K562 (cell line): ENCODE measurements at regions not wholly inside any gene's neighbourhood (a gene's known extent, or its start where the extent isn't known, plus 50 kb on each side); places are given as distances from the start of the nearest gene placed in this dataset.

Experiments
- CTCF ChIP-seq, 3 experiments: IDR thresholded peaks in 2 of 3; conservative IDR thresholded peaks in 1 of 3; 2 replicates each; pipeline ENCODE4 v1.5.1; 2011 to 2012; ENCODE audit warnings: low read length in 3 of 3, mild to moderate bottlenecking in 3 of 3, control low read depth in 2 of 3, improper control_type of control experiment in 1 of 3, inconsistent platforms in 1 of 3, low read depth in 1 of 3, mixed read lengths in 1 of 3, moderate library complexity in 1 of 3; ENCODE audit not compliant: insufficient read depth in 2 of 3
- FOXP4 ChIP-seq: sonication (generic); formaldehyde crosslinking; IDR thresholded peaks from 2 replicates; pipeline ENCODE4 v1.8.0; 2022; ENCODE audit warnings: mild to moderate bottlenecking, missing genetic modification reagents, borderline replicate concordance
- HIVEP1 ChIP-seq: fragments of 250-450 bp; sonication (Bioruptor Pico); IDR thresholded peaks from 2 replicates; pipeline ENCODE4 v1.4.0; 2020; ENCODE audit warnings: mild to moderate bottlenecking
- KLF10 ChIP-seq: fragments of 250-450 bp; sonication (Bioruptor Pico); IDR thresholded peaks from 2 replicates; pipeline ENCODE4 v1.6.1; 2021; ENCODE audit warnings: matching md5 sums
- SMAD3 ChIP-seq: fragments of 450-650 bp; formaldehyde crosslinking; conservative IDR thresholded peaks from 2 replicates; pipeline ENCODE4 v1.4.0; 2020; ENCODE audit warnings: mild to moderate bottlenecking
- YY1 ChIP-seq, 3 experiments: IDR thresholded peaks; 2 replicates each; pipeline ENCODE4 v1.6.1; 2011; ENCODE audit warnings: low read length in 2 of 3, mild to moderate bottlenecking in 2 of 3, moderate library complexity in 2 of 3, borderline replicate concordance in 1 of 3, control low read depth in 1 of 3, low read depth in 1 of 3; ENCODE audit not compliant: insufficient read depth in 3 of 3, insufficient replicate concordance in 2 of 3, control insufficient read depth in 1 of 3, insufficient read length in 1 of 3; ENCODE audit errors: extremely low read depth in 1 of 3
- ZNF384 ChIP-seq: IDR thresholded peaks from 2 replicates; pipeline ENCODE4 v1.6.1; 2012; ENCODE audit warnings: low read depth, low read length, improper control_type of control experiment

- TF ChIP-seq KLF10 (CRISPR knock-in tag), result no peak
- no peak for TF ChIP-seq ZNF384
- TF ChIP-seq HIVEP1, result no peak
- TF ChIP-seq YY1 (IDR thresholded peaks at IDR 0.05; ENCODE audit: borderline replicate concordance in 1 of 3, control insufficient read depth in 1 of 3, extremely low read depth in 1 of 3, insufficient read depth in 3 of 3, insufficient read length in 1 of 3, insufficient replicate concordance in 2 of 3, low read depth in 1 of 3, low read length in 2 of 3), result no peak
- no peak for TF ChIP-seq FOXP4 (CRISPR knock-in tag)
- no peak for TF ChIP-seq CTCF (IDR thresholded peaks at IDR 0.05 in 2 of 3, conservative IDR thresholded peaks at IDR 0.05 in 1 of 3; ENCODE audit: insufficient read depth in 2 of 3, low read depth in 1 of 3, low read length in 3 of 3)
- TF ChIP-seq SMAD3, result no peak
Observed at GRCh38 chr13:33353646-33354045, 68.1 kb upstream of the STARD13 start.
